Right atrium auricular region (tissue), 2 donors: ENCODE measurements at regions not wholly inside any gene's neighbourhood (a gene's known extent, or its start where the extent isn't known, plus 50 kb on each side); places are given as distances from the start of the nearest gene placed in this dataset.
"Not testable (repeated sequence)": the region's sequence is repeated elsewhere in the genome, so short reads cannot be mapped to it uniquely, and the experiment has no call there.

Experiments
- DNase-seq: peaks from one replicate; pipeline ENCODE4 v3.0.0-alpha.2; 2019; ENCODE audit warnings: low spot score
- H3K27ac ChIP-seq, 2 donors: fragments of 200-600 bp; sonication (generic); 1 replicate in 1 of 2; 2 replicates in 1 of 2; pipeline ENCODE4 v1.5.1; 2016 to 2019
- H3K27me3 ChIP-seq, 2 donors: fragments of 200-600 bp; sonication (generic); one replicate each; pipeline versions ENCODE4 v1.5.1 to v1.6.0; 2017 to 2019
- H3K36me3 ChIP-seq: fragments of 200-600 bp; sonication (generic); one replicate; pipeline ENCODE4 v1.5.1; 2016
- H3K4me1 ChIP-seq, 2 donors: fragments of 200-600 bp; sonication (generic); one replicate each; pipeline versions ENCODE4 v1.5.1 to v1.6.0; 2017 to 2019
- H3K4me3 ChIP-seq, 2 donors: fragments of 200-600 bp; sonication (generic); 1 replicate in 1 of 2; 2 replicates in 1 of 2; pipeline ENCODE4 v1.5.1; 2017 to 2019; ENCODE audit warnings: mild to moderate bottlenecking in 1 of 2, moderate library complexity in 1 of 2
- H3K9me3 ChIP-seq, 2 donors: fragments of 200-600 bp; sonication (generic); one replicate each; pipeline ENCODE4 v1.5.1; 2019
- TF ChIP-seq, protein P1 (sequence below), 2 donors: fragments of 200-600 bp; sonication (generic); IDR thresholded peaks; one replicate each; pipeline ENCODE4 v1.5.1; 2019; ENCODE audit warnings: antibody characterized with exemption in 2 of 2

GRCh38 chr3:194035406-194036138 is 100.4 kb upstream of the HES1 start:
- Histone ChIP-seq H3K4me3 (no peak overlapping the region), H3K27ac (no peak overlapping the region), H3K4me1 (no peaks in the 10 kb centered on the region), H3K9me3 (no peaks in the 10 kb centered on the region), H3K36me3 (no peaks in the 10 kb centered on the region), H3K27me3 (no peaks in the 10 kb centered on the region)
- TF ChIP-seq, protein P1, sequence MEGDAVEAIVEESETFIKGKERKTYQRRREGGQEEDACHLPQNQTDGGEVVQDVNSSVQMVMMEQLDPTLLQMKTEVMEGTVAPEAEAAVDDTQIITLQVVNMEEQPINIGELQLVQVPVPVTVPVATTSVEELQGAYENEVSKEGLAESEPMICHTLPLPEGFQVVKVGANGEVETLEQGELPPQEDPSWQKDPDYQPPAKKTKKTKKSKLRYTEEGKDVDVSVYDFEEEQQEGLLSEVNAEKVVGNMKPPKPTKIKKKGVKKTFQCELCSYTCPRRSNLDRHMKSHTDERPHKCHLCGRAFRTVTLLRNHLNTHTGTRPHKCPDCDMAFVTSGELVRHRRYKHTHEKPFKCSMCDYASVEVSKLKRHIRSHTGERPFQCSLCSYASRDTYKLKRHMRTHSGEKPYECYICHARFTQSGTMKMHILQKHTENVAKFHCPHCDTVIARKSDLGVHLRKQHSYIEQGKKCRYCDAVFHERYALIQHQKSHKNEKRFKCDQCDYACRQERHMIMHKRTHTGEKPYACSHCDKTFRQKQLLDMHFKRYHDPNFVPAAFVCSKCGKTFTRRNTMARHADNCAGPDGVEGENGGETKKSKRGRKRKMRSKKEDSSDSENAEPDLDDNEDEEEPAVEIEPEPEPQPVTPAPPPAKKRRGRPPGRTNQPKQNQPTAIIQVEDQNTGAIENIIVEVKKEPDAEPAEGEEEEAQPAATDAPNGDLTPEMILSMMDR (IDR thresholded peaks at IDR 0.05): no peak
- DNase-seq: no peak

GRCh38 chr3:194036842-194037241 is 99.1 kb upstream of the HES1 start:
- no peaks in the 10 kb centered on the region for H3K9me3 ChIP-seq

GRCh38 chr3:194038346-194038745 is 97.6 kb upstream of the HES1 start:
- H3K36me3 ChIP-seq, DNase-seq, H3K27me3 ChIP-seq, H3K4me3 ChIP-seq, H3K9me3 ChIP-seq, H3K27ac ChIP-seq, H3K4me1 ChIP-seq: not testable (repeated sequence)

More at GRCh38 chr3:194036842-194037241, 99.1 kb upstream of the HES1 start:
- no peak for DNase-seq
- Histone ChIP-seq H3K4me1 (no peaks in the 10 kb centered on the region), H3K36me3 (no peaks in the 10 kb centered on the region), H3K27ac (no peak overlapping the region), H3K27me3 (no peaks in the 10 kb centered on the region), H3K4me3 (no peak overlapping the region)
- TF ChIP-seq, protein P1 (IDR thresholded peaks at IDR 0.05): no peak

- no peak for DNase-seq
- Histone ChIP-seq H3K4me3 (no peak overlapping the region), H3K36me3 (no peaks in the 10 kb centered on the region), H3K4me1 (no peaks in the 10 kb centered on the region), H3K9me3 (no peaks in the 10 kb centered on the region), H3K27ac (no peak overlapping the region), H3K27me3 (no peaks in the 10 kb centered on the region)
- TF ChIP-seq, protein P1 (IDR thresholded peaks at IDR 0.05): no peak
Measured at GRCh38 chr3:194038960-194039359, 97.0 kb upstream of the HES1 start.

GRCh38 chr3:194040516-194041273 is 95.3 kb upstream of the HES1 start:
- Histone ChIP-seq H3K4me3 (no peak overlapping the region), H3K4me1 (no peaks in the 10 kb centered on the region), H3K27me3 (no peaks in the 10 kb centered on the region), H3K27ac (no peak overlapping the region), H3K9me3 (no peaks in the 10 kb centered on the region), H3K36me3 (no peaks in the 10 kb centered on the region)
- DNase-seq: no peak
- TF ChIP-seq, protein P1 (IDR thresholded peaks at IDR 0.05): no peak

GRCh38 chr3:194042927-194043326 is 93.0 kb upstream of the HES1 start:
- no peak for DNase-seq
- H3K27ac ChIP-seq: no peak overlapping the region
- TF ChIP-seq, protein P1 (IDR thresholded peaks at IDR 0.05): no peak
- no peak overlapping the region for H3K4me3 ChIP-seq
- H3K36me3 ChIP-seq: no peaks in the 10 kb centered on the region
- H3K9me3 ChIP-seq: no peaks in the 10 kb centered on the region
- peaks cover 0 to 6% of the 10 kb centered on the region in 2 donors for H3K4me1 ChIP-seq
- H3K27me3 ChIP-seq: no peaks in the 10 kb centered on the region
